Colonic mucosa (tissue), 4 donors: ENCODE measurements at regions not wholly inside any gene's neighbourhood (a gene's known extent, or its start where the extent isn't known, plus 50 kb on each side); places are given as distances from the start of the nearest gene placed in this dataset.

ENCODE experiments used
- DNase-seq: peaks from one replicate; pipeline ENCODE4 v3.0.0-alpha.2; 2020
- H3K27ac ChIP-seq: fragments of 200-600 bp; one replicate; pipeline ENCODE4 v1.8.0; 2021
- H3K27me3 ChIP-seq: fragments of 200-600 bp; one replicate; pipeline ENCODE4 v1.8.0; 2021
- H3K36me3 ChIP-seq: fragments of 200-600 bp; one replicate; pipeline ENCODE4 v1.8.0; 2021
- H3K4me1 ChIP-seq: fragments of 200-600 bp; one replicate; pipeline ENCODE4 v1.8.0; 2021; ENCODE audit warnings: mild to moderate bottlenecking
- H3K4me3 ChIP-seq: fragments of 200-600 bp; one replicate; pipeline ENCODE4 v1.8.0; 2021
- H3K9ac ChIP-seq, 2 donors: one replicate each; pipeline ENCODE4 v1.7.0; 2013; ENCODE audit warnings: control low read depth in 2 of 2, low read depth in 2 of 2, low read length in 2 of 2
- H3K9me3 ChIP-seq: fragments of 200-600 bp; one replicate; pipeline ENCODE4 v1.8.0; 2021
- CTCF ChIP-seq: fragments of 200-600 bp; IDR thresholded peaks from one replicate; pipeline ENCODE4 v1.8.0; 2022; ENCODE audit warnings: antibody characterized with exemption, mild to moderate bottlenecking
- intact Hi-C: fragments of 100-400 bp; cut with DNase I; formaldehyde crosslinking; loops from one replicate; pipeline ENCODE4 v1.14.1; 2022
- donor health status: healthy.
- donor health status: DM: no; HTN: no; CAD: no.
- donor health status: DM: no; HTN: no; CAD: no.

GRCh38 chr9:106526716-106527204 is 336.2 kb upstream of the ZNF462 start:
- Histone ChIP-seq H3K4me3 (no peak overlapping the region), H3K4me1 (no peaks in the 10 kb centered on the region), H3K27ac (no peak overlapping the region), H3K9me3 (no peaks in the 10 kb centered on the region), H3K9ac (no peak overlapping the region), H3K27me3 (no peaks in the 10 kb centered on the region), H3K36me3 (no peaks in the 10 kb centered on the region)
- intact Hi-C loops = no loop called here
- no peak for DNase-seq
- no peak for TF ChIP-seq CTCF

GRCh38 chr9:106528158-106528557 is 334.8 kb upstream of the ZNF462 start:
- Histone ChIP-seq H3K27ac (no peak overlapping the region), H3K27me3 (no peaks in the 10 kb centered on the region), H3K9ac (no peak overlapping the region), H3K4me1 (no peaks in the 10 kb centered on the region), H3K4me3 (no peak overlapping the region), H3K36me3 (no peaks in the 10 kb centered on the region), H3K9me3 (no peaks in the 10 kb centered on the region)
- intact Hi-C loops = no loop called here
- DNase-seq = no peak
- no peak for TF ChIP-seq CTCF

GRCh38 chr9:106529616-106530015 is 333.4 kb upstream of the ZNF462 start:
- no peak for TF ChIP-seq CTCF
- no peak overlapping the region for H3K4me3 ChIP-seq
- no peaks in the 10 kb centered on the region for H3K36me3 ChIP-seq
- H3K27me3 ChIP-seq = no peaks in the 10 kb centered on the region
- no peaks in the 10 kb centered on the region for H3K4me1 ChIP-seq
- no peak overlapping the region for H3K9ac ChIP-seq
- no peak overlapping the region for H3K27ac ChIP-seq
- no peak for DNase-seq
- intact Hi-C loops = no loop called here
- no peaks in the 10 kb centered on the region for H3K9me3 ChIP-seq

- H3K9ac ChIP-seq = no peak overlapping the region
- H3K9me3 ChIP-seq = no peaks in the 10 kb centered on the region
- TF ChIP-seq CTCF = no peak
- H3K27ac ChIP-seq = no peak overlapping the region
- H3K27me3 ChIP-seq = no peaks in the 10 kb centered on the region
- no peaks in the 10 kb centered on the region for H3K36me3 ChIP-seq
- intact Hi-C loops = no loop called here
- no peaks in the 10 kb centered on the region for H3K4me1 ChIP-seq
- no peak overlapping the region for H3K4me3 ChIP-seq
- DNase-seq = no peak
Measured at GRCh38 chr9:106531491-106531890, 331.5 kb upstream of the ZNF462 start.

- no peak for DNase-seq
- TF ChIP-seq CTCF = no peak
Measured at GRCh38 chr9:106532306-106533015, 330.5 kb upstream of the ZNF462 start.

More at GRCh38 chr9:106532306-106533015, 330.5 kb upstream of the ZNF462 start:
- intact Hi-C loops = no loop called here
- H3K36me3 ChIP-seq = no peaks in the 10 kb centered on the region
- no peaks in the 10 kb centered on the region for H3K27me3 ChIP-seq
- no peak overlapping the region for H3K9ac ChIP-seq
- H3K9me3 ChIP-seq = no peaks in the 10 kb centered on the region
- no peak overlapping the region for H3K4me3 ChIP-seq
- no peaks in the 10 kb centered on the region for H3K4me1 ChIP-seq
- H3K27ac ChIP-seq = no peak overlapping the region
